ENCODE measurements at regions not wholly inside any gene's neighbourhood (a gene's known extent, or its start where the extent isn't known, plus 50 kb on each side); places are given as distances from the start of the nearest gene placed in this dataset.

- DNase-seq (ENCODE audit: low spot score) = no peak
These were observed 151.2 kb upstream of the DPYD start for GRCh38 chr1:98072047-98072446.

- DNase-seq (ENCODE audit: low spot score) = no peak
These were observed 147.2 kb upstream of the DPYD start for GRCh38 chr1:98068016-98068415.

GRCh38 chr1:98066911-98067310, 146.1 kb upstream of the DPYD start:
- no peak for DNase-seq (ENCODE audit: low spot score)

GRCh38 chr1:98059620-98060019, 138.8 kb upstream of the DPYD start:
- DNase-seq (ENCODE audit: low spot score) = no peak

- DNase-seq (ENCODE audit: low spot score) = no peak
These were observed 137.8 kb upstream of the DPYD start for GRCh38 chr1:98058676-98059075.

- DNase-seq (ENCODE audit: low spot score) = no peak
These were observed 136.5 kb upstream of the DPYD start for GRCh38 chr1:98057236-98057910.

GRCh38 chr1:98056781-98057180, 135.9 kb upstream of the DPYD start:
- DNase-seq (ENCODE audit: low spot score) = no peak

GRCh38 chr1:98055457-98055856, 134.6 kb upstream of the DPYD start:
- DNase-seq (ENCODE audit: low spot score) = no peak

GRCh38 chr1:98054786-98055185, 134.0 kb upstream of the DPYD start:
- DNase-seq (ENCODE audit: low spot score) = no peak

GRCh38 chr1:98054367-98054701, 133.5 kb upstream of the DPYD start:
- DNase-seq (ENCODE audit: low spot score) = no peak

- peak; percentile 78 for DNase-seq (ENCODE audit: low spot score)
These were observed 132.9 kb upstream of the DPYD start for GRCh38 chr1:98053471-98054366.

GRCh38 chr1:98051065-98051675, 130.3 kb upstream of the DPYD start:
- DNase-seq (ENCODE audit: low spot score) = peak; percentile 72

GRCh38 chr1:98049370-98050135, 128.7 kb upstream of the DPYD start:
- no peak for DNase-seq (ENCODE audit: low spot score)

- no peak for DNase-seq (ENCODE audit: low spot score)
These were observed 128.0 kb upstream of the DPYD start for GRCh38 chr1:98048751-98049325.

GRCh38 chr1:98048244-98048643, 127.4 kb upstream of the DPYD start:
- DNase-seq (ENCODE audit: low spot score) = peak; percentile 89

GRCh38 chr1:98047171-98047570, 126.3 kb upstream of the DPYD start:
- DNase-seq (ENCODE audit: low spot score) = no peak

- DNase-seq (ENCODE audit: low spot score) = no peak
These were observed 125.2 kb upstream of the DPYD start for GRCh38 chr1:98045767-98046641.

GRCh38 chr1:98045211-98045766, 124.5 kb upstream of the DPYD start:
- no peak for DNase-seq (ENCODE audit: low spot score)

- no peak for DNase-seq (ENCODE audit: low spot score)
These were observed 123.9 kb upstream of the DPYD start for GRCh38 chr1:98044766-98045165.

- no peak for DNase-seq (ENCODE audit: low spot score)
These were observed 123.3 kb upstream of the DPYD start for GRCh38 chr1:98044071-98044697.

Data from umbilical cord (tissue), 1 donor.